ENCODE measurements at regions not wholly inside any gene's neighbourhood (a gene's known extent, or its start where the extent isn't known, plus 50 kb on each side); places are given as distances from the start of the nearest gene placed in this dataset.

DNA sequence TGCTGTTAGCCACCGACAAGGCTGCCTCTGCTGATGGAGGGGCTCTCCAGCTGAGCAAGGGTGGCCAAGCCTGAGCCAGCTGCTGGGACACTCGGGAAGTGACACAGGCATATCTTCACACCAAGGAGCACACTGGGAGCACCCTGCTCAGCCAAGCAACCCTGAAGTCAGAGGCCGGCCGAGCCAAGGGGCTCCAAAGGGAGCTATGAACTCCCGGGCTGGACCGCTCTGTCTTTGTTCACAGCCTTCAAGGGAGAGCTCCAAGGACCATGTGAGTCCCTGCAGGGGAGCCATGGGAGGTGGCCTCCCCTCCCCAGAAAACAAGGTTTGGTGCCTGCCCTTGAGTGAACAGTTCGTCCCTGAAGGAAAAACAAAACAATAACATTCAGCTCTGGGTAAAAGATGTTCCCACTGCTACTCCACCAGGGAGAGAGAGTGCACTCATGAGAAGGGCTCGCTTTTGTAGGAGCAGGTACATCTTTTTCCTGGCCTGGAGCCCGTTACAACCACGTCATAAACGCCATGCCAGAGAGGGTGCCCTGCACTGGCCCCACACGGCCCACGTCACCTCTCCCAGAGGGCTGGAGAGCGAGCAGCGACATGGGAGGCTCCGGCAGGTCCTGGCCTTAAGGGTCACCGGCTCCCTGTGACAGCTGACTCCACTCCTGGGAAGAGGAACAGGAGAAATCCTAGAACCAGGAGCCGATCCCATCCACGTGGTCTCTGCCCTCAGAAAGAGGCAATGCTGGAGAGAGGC is 56.3 kb upstream of the SLC25A33 start:
- H3K9ac ChIP-seq (ENCODE audit: extremely low read depth, insufficient read length, low read length): no peak overlapping the region
- Mint-ChIP-seq H3K4me1 (no peaks in the 10 kb centered on the region), H3K27me3 (ENCODE audit: low read depth) (peaks cover 17% of the 10 kb centered on the region), H3K27ac (no peak overlapping the region), H3K9me3 (no peaks in the 10 kb centered on the region; a peak in 1 of 5 replicates), H3K4me3 (no peak overlapping the region), H3K36me3 (ENCODE audit: insufficient read depth in 1 of 3, low read depth in 3 of 3) (no peaks in the 10 kb centered on the region)
- no peak overlapping the region for H4K5ac ChIP-seq (ENCODE audit: insufficient read length, low read depth, low read length)
- H2AK5ac ChIP-seq (ENCODE audit: insufficient read length, low read length): no peak overlapping the region
- no peak overlapping the region for H3K27ac ChIP-seq (ENCODE audit: insufficient read length, low read depth, low read length)
- H4K8ac ChIP-seq (replicated peaks; ENCODE audit: insufficient read length, low read depth, low read length): no peak overlapping the region
- TF ChIP-seq, protein P1, sequence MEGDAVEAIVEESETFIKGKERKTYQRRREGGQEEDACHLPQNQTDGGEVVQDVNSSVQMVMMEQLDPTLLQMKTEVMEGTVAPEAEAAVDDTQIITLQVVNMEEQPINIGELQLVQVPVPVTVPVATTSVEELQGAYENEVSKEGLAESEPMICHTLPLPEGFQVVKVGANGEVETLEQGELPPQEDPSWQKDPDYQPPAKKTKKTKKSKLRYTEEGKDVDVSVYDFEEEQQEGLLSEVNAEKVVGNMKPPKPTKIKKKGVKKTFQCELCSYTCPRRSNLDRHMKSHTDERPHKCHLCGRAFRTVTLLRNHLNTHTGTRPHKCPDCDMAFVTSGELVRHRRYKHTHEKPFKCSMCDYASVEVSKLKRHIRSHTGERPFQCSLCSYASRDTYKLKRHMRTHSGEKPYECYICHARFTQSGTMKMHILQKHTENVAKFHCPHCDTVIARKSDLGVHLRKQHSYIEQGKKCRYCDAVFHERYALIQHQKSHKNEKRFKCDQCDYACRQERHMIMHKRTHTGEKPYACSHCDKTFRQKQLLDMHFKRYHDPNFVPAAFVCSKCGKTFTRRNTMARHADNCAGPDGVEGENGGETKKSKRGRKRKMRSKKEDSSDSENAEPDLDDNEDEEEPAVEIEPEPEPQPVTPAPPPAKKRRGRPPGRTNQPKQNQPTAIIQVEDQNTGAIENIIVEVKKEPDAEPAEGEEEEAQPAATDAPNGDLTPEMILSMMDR (conservative IDR thresholded peaks at IDR 0.05): no peak
- H2AFZ ChIP-seq (ENCODE audit: low read length): no peak overlapping the region
- no peak overlapping the region for H3K14ac ChIP-seq (ENCODE audit: insufficient read depth, low read length)
- no peaks in the 10 kb centered on the region for H3K9me3 ChIP-seq (ENCODE audit: control insufficient read depth, low read depth, low read length)
- H3T11ph ChIP-seq (ENCODE audit: low read length): no peak overlapping the region
- no peaks in the 10 kb centered on the region for H3K79me2 ChIP-seq (ENCODE audit: insufficient read depth, low read length)
- H2BK15ac ChIP-seq (ENCODE audit: low read depth, low read length): no peak overlapping the region
- no peak for DNase-seq
- H3K56ac ChIP-seq (ENCODE audit: insufficient read length, low read depth, low read length): no peak overlapping the region
- H3K27me3 ChIP-seq (ENCODE audit: insufficient read depth, low read length): no peaks in the 10 kb centered on the region
- H2BK120ac ChIP-seq (ENCODE audit: low read depth, low read length, poor library complexity, severe bottlenecking): no peak overlapping the region
- H3K4me1 ChIP-seq (ENCODE audit: insufficient read depth, low read length): no peaks in the 10 kb centered on the region
- no peaks in the 10 kb centered on the region for H4K20me1 ChIP-seq (ENCODE audit: control insufficient read depth, insufficient read depth, insufficient read length)
- no peak overlapping the region for H2BK5ac ChIP-seq (ENCODE audit: insufficient read length, low read length)
- H3K23me2 ChIP-seq (ENCODE audit: insufficient read length, low read depth, low read length, poor library complexity, severe bottlenecking): no peaks in the 10 kb centered on the region
- H4K91ac ChIP-seq (ENCODE audit: insufficient read length, low read depth, low read length): no peak overlapping the region
- WGBS (ENCODE audit: extremely low coverage, insufficient read length, low lambda C conversion rate): no CpG with 5 or more reads among the region's 19 CpGs
- no peak overlapping the region for H3K4ac ChIP-seq (ENCODE audit: low read depth, low read length)
- no peak overlapping the region for H2BK20ac ChIP-seq (ENCODE audit: low read depth, low read length, poor library complexity, severe bottlenecking)
- H3K23ac ChIP-seq (ENCODE audit: insufficient read length, low read depth, low read length): no peak overlapping the region
- no peak overlapping the region for H3K4me2 ChIP-seq (ENCODE audit: insufficient read depth, insufficient read length, low read length)
- H3K79me1 ChIP-seq (ENCODE audit: insufficient read depth, low read depth, low read length, poor library complexity, severe bottlenecking): no peaks in the 10 kb centered on the region
- no peak overlapping the region for H2BK12ac ChIP-seq (ENCODE audit: insufficient read length, low read depth, low read length)
- H3K18ac ChIP-seq (ENCODE audit: insufficient read length, low read depth, low read length): no peak overlapping the region

All from H9 (cell line).